HCT116 (cell line): ENCODE measurements at regions not wholly inside any gene's neighbourhood (a gene's known extent, or its start where the extent isn't known, plus 50 kb on each side); places are given as distances from the start of the nearest gene placed in this dataset.

ENCODE experiments used
- ATAC-seq: fragments of 200-7000 bp; cut with Tn5 transposase; 2 replicates; pipeline ENCODE4 v1.9.1; 2020; ENCODE audit warnings: mild to moderate bottlenecking, moderate library complexity
- BruUV-seq: library from RNA; stranded (reverse); fragments of 400-500 nt; replicated peaks from 2 replicates; lab custom pipeline; 2021; lab: Mats Ljungman, UMichigan
- CTCF ChIA-PET: fragments of 300-600 bp; sonication (Branson Sonifier 250); formaldehyde crosslinking; loops from one replicate; lab custom pipeline; 2021; ENCODE audit warnings: antibody characterized with exemption; lab: Charles Lee
- POLR2A ChIA-PET: fragments of 300-600, 350-600 bp; sonication (Branson Sonifier 250); formaldehyde crosslinking; loops from one replicate; lab custom pipeline; 2021; ENCODE audit warnings: antibody characterized with exemption; lab: Charles Lee
- RAD21 ChIA-PET, 2 experiments: fragments of 300-600 bp; sonication (Branson Sonifier 250); formaldehyde crosslinking; loops; one replicate each; lab custom pipeline; 2023; ENCODE audit warnings: low total read pairs in 2 of 2; ENCODE audit not compliant: uncharacterized antibody in 2 of 2, unreplicated experiment in 2 of 2, low non-redundant PET in 1 of 2; lab: Charles Lee
- DNase-seq: peaks from one replicate; pipeline ENCODE4 v3.0.0-alpha.2; 2010; ENCODE audit warnings: low read depth, low spot score
- H2AFZ ChIP-seq: fragments of 200-600 bp; shearing (Covaris generic), sonication (generic); 2 replicates; pipeline ENCODE4 v1.6.1; 2017; ENCODE audit warnings: low read depth, mixed run types, mixed read lengths, antibody characterized with exemption, low read length; ENCODE audit not compliant: poor library complexity, severe bottlenecking
- H3K27ac ChIP-seq: 2 replicates; pipeline ENCODE4 v1.5.1; 2012; ENCODE audit warnings: low read depth, low read length
- H3K27me3 ChIP-seq: fragments of 200-600 bp; sonication (generic); 2 replicates; pipeline ENCODE4 v1.6.1; 2016; ENCODE audit warnings: mixed run types, low read length, mixed read lengths; ENCODE audit not compliant: insufficient read depth
- H3K36me3 ChIP-seq, 2 experiments: fragments of 200-500 bp in 1 of 2; fragments of 200-600 bp in 1 of 2; sonication (Bioruptor generic) in 1 of 2; sonication (generic) in 1 of 2; 2 replicates each; pipeline versions ENCODE4 v1.5.1 to v1.6.1; 2014 to 2016; ENCODE audit warnings: low read length in 2 of 2, inconsistent platforms in 1 of 2, mixed read lengths in 1 of 2, mixed run types in 1 of 2; ENCODE audit not compliant: insufficient read depth in 2 of 2, control insufficient read depth in 1 of 2
- H3K4me1 ChIP-seq, 2 experiments: fragments of 200-600 bp in 1 of 2; sonication (generic) in 1 of 2; 2 replicates each; pipeline versions ENCODE4 v1.5.1 to v1.6.1; 2012 to 2017; ENCODE audit warnings: low read length in 2 of 2, inconsistent platforms in 1 of 2, mild to moderate bottlenecking in 1 of 2, mixed read lengths in 1 of 2, mixed run types in 1 of 2, moderate library complexity in 1 of 2; ENCODE audit not compliant: insufficient read depth in 2 of 2, control insufficient read depth in 1 of 2
- H3K4me2 ChIP-seq: fragments of 200-600 bp; sonication (generic); 2 replicates; pipeline ENCODE4 v1.6.1; 2017; ENCODE audit warnings: mixed run types, low read length, mixed read lengths
- H3K4me3 ChIP-seq, 2 experiments: fragments of 200-600 bp in 1 of 2; sonication (generic) in 1 of 2; replicated peaks in 1 of 2; 2 replicates each; pipeline ENCODE4 v1.5.1; 2011 to 2016; ENCODE audit warnings: low read length in 2 of 2, control low read depth in 1 of 2, low read depth in 1 of 2, mild to moderate bottlenecking in 1 of 2, mixed read lengths in 1 of 2, mixed run types in 1 of 2
- H3K79me2 ChIP-seq: fragments of 200-600 bp; sonication (generic); 2 replicates; pipeline ENCODE4 v1.6.1; 2017; ENCODE audit warnings: mild to moderate bottlenecking, mixed run types, low read length, moderate library complexity, mixed read lengths; ENCODE audit not compliant: insufficient read depth
- H3K9ac ChIP-seq: fragments of 200-600 bp; sonication (generic); 2 replicates; pipeline ENCODE4 v1.6.1; 2016; ENCODE audit warnings: low read length, mixed read lengths
- H3K9me2 ChIP-seq: fragments of 200-600 bp; sonication (generic), shearing (Covaris generic); 2 replicates; pipeline ENCODE4 v1.6.1; 2017; ENCODE audit warnings: mixed run types, mild to moderate bottlenecking, moderate library complexity; ENCODE audit not compliant: insufficient read depth
- H3K9me3 ChIP-seq, 2 experiments: fragments of 200-500 bp in 1 of 2; fragments of 200-600 bp in 1 of 2; sonication (Bioruptor generic) in 1 of 2; sonication (generic) in 1 of 2; 2 replicates each; pipeline ENCODE4 v1.6.1; 2014 to 2017; ENCODE audit warnings: low read length in 2 of 2, mixed read lengths in 2 of 2, inconsistent platforms in 1 of 2, low read depth in 1 of 2, mild to moderate bottlenecking in 1 of 2, mixed run types in 1 of 2, moderate library complexity in 1 of 2; ENCODE audit not compliant: control insufficient read depth in 1 of 2, insufficient read depth in 1 of 2
- H4K20me1 ChIP-seq: fragments of 200-600 bp; sonication (generic), shearing (Covaris generic); 2 replicates; pipeline ENCODE4 v1.6.1; 2017; ENCODE audit warnings: mixed run types, mild to moderate bottlenecking, moderate library complexity; ENCODE audit not compliant: insufficient read depth
- CBX3 ChIP-seq: IDR thresholded peaks from 2 replicates; pipeline ENCODE4 v1.6.1; 2012; ENCODE audit warnings: low read depth
- CEBPB ChIP-seq: IDR thresholded peaks from 2 replicates; pipeline ENCODE4 v1.6.1; 2012; ENCODE audit warnings: low read depth
- CTCF ChIP-seq, 3 experiments: fragments of 200-600 bp in 1 of 3; sonication (generic) in 1 of 3; IDR thresholded peaks in 2 of 3; conservative IDR thresholded peaks in 1 of 3; 2 replicates each; pipeline ENCODE4 v1.5.1; 2012 to 2017; ENCODE audit warnings: low read depth in 2 of 3, low read length in 2 of 3, antibody characterized with exemption in 1 of 3, borderline replicate concordance in 1 of 3, control low read depth in 1 of 3, mild to moderate bottlenecking in 1 of 3, mixed read lengths in 1 of 3, mixed run types in 1 of 3, moderate library complexity in 1 of 3; ENCODE audit not compliant: insufficient read depth in 1 of 3
- EZH2 ChIP-seq: fragments of 200-600 bp; sonication (generic); IDR thresholded peaks from 2 replicates; pipeline ENCODE4 v1.6.1; 2017; ENCODE audit warnings: antibody characterized with exemption, mixed run types
- JUND ChIP-seq: IDR thresholded peaks from 2 replicates; pipeline ENCODE4 v1.6.1; 2012
- POLR2AphosphoS5 ChIP-seq: IDR thresholded peaks from 2 replicates; pipeline ENCODE4 v1.6.1; 2011; ENCODE audit warnings: mild to moderate bottlenecking, low read depth, low read length, moderate library complexity
- RAD21 ChIP-seq: IDR thresholded peaks from 2 replicates; pipeline ENCODE4 v1.6.1; 2012; ENCODE audit warnings: low read depth, mild to moderate bottlenecking
- SP1 ChIP-seq: IDR thresholded peaks from 2 replicates; pipeline ENCODE4 v1.6.1; 2012; ENCODE audit warnings: low read depth
- SRF ChIP-seq: IDR thresholded peaks from 2 replicates; pipeline ENCODE4 v1.6.1; 2012; ENCODE audit warnings: low read depth
- TCF7L2 ChIP-seq: IDR thresholded peaks from 2 replicates; pipeline ENCODE4 v1.7.0; 2011; ENCODE audit warnings: borderline replicate concordance, inconsistent platforms; ENCODE audit not compliant: insufficient read depth, insufficient read length; ENCODE audit errors: extremely low read depth
- YY1 ChIP-seq: IDR thresholded peaks from 2 replicates; pipeline ENCODE4 v1.6.1; 2011; ENCODE audit warnings: low read length, low read depth, moderate library complexity, mild to moderate bottlenecking; ENCODE audit not compliant: insufficient replicate concordance; ENCODE audit errors: extremely low read depth
- ZNF274 ChIP-seq: fragments of 200-500 bp; sonication (Bioruptor generic); IDR thresholded peaks from 2 replicates; pipeline ENCODE4 v1.6.1; 2014; ENCODE audit warnings: mild to moderate bottlenecking, low read depth, low read length, inconsistent platforms
- intact Hi-C: fragments of 100-400 bp; cut with micrococcal nuclease; formaldehyde crosslinking; loops from 2 replicates; pipeline ENCODE4 v1.10.0; 2022
- TF ChIP-seq, protein P1 (sequence below): IDR thresholded peaks from 2 replicates; pipeline ENCODE4 v1.6.1; 2012
- TF ChIP-seq, protein P2 (sequence below): IDR thresholded peaks from 2 replicates; pipeline ENCODE4 v1.6.1; 2012
- TF ChIP-seq, protein P3 (sequence below): IDR thresholded peaks from 2 replicates; pipeline ENCODE4 v1.6.1; 2011; ENCODE audit warnings: mild to moderate bottlenecking, low read length, moderate library complexity; ENCODE audit not compliant: insufficient replicate concordance; ENCODE audit errors: extremely low read depth

- TF ChIP-seq ZNF274 (no peak), CEBPB (no peak), CBX3 (no peak), SRF (no peak), JUND (no peak), RAD21 (no peak)
- TF ChIP-seq, protein P1, sequence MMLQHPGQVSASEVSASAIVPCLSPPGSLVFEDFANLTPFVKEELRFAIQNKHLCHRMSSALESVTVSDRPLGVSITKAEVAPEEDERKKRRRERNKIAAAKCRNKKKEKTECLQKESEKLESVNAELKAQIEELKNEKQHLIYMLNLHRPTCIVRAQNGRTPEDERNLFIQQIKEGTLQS: no peak
- H3K4me2 ChIP-seq: no peak overlapping the region
These were observed 137.0 kb upstream of the SMIM31 start for GRCh38 chr4:164616961-164617360.

GRCh38 chr4:164617426-164617825 lies 136.5 kb upstream of the SMIM31 start:
- Histone ChIP-seq H4K20me1 (no peaks in the 10 kb centered on the region), H3K4me1 (no peaks in the 10 kb centered on the region), H3K27me3 (no peaks in the 10 kb centered on the region), H3K27ac (no peak overlapping the region), H3K9me3 (no peaks in the 10 kb centered on the region), H2AFZ (no peak overlapping the region), H3K9ac (no peak overlapping the region), H3K4me2 (no peak overlapping the region), H3K9me2 (no peaks in the 10 kb centered on the region), H3K79me2 (no peaks in the 10 kb centered on the region), H3K4me3 (no peak overlapping the region), H3K36me3 (no peaks in the 10 kb centered on the region)
- ChIA-PET CTCF (no interaction called here), POLR2A (no interaction called here), RAD21 (no interaction called here)
- no TSS peak for BruUV-seq
- TF ChIP-seq CTCF (IDR thresholded peaks at IDR 0.05 in 2 of 3, conservative IDR thresholded peaks at IDR 0.05 in 1 of 3; ENCODE audit: borderline replicate concordance in 1 of 3, insufficient read depth in 1 of 3, low read depth in 2 of 3, low read length in 2 of 3) (no peak), TCF7L2 (no peak), CEBPB (no peak), SP1 (no peak), POLR2AphosphoS5 (no peak), EZH2 (no peak), YY1 (no peak)
- TF ChIP-seq, protein P2, sequence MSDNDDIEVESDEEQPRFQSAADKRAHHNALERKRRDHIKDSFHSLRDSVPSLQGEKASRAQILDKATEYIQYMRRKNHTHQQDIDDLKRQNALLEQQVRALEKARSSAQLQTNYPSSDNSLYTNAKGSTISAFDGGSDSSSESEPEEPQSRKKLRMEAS: no peak
- TF ChIP-seq, protein P3, sequence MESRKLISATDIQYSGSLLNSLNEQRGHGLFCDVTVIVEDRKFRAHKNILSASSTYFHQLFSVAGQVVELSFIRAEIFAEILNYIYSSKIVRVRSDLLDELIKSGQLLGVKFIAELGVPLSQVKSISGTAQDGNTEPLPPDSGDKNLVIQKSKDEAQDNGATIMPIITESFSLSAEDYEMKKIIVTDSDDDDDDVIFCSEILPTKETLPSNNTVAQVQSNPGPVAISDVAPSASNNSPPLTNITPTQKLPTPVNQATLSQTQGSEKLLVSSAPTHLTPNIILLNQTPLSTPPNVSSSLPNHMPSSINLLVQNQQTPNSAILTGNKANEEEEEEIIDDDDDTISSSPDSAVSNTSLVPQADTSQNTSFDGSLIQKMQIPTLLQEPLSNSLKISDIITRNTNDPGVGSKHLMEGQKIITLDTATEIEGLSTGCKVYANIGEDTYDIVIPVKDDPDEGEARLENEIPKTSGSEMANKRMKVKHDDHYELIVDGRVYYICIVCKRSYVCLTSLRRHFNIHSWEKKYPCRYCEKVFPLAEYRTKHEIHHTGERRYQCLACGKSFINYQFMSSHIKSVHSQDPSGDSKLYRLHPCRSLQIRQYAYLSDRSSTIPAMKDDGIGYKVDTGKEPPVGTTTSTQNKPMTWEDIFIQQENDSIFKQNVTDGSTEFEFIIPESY: no peak
- TF ChIP-seq, protein P1: no peak
- ATAC-seq (no peak), DNase-seq (no peak)
- intact Hi-C loops: no loop called here

More at GRCh38 chr4:164616961-164617360, 137.0 kb upstream of the SMIM31 start:
- BruUV-seq: no TSS peak
- Histone ChIP-seq H3K4me3 (no peak overlapping the region), H3K36me3 (no peaks in the 10 kb centered on the region), H2AFZ (no peak overlapping the region), H3K9ac (no peak overlapping the region), H4K20me1 (no peaks in the 10 kb centered on the region), H3K9me3 (no peaks in the 10 kb centered on the region), H3K27me3 (no peaks in the 10 kb centered on the region), H3K27ac (no peak overlapping the region), H3K4me1 (no peaks in the 10 kb centered on the region), H3K79me2 (no peaks in the 10 kb centered on the region), H3K9me2 (no peaks in the 10 kb centered on the region)
- intact Hi-C loops: no loop called here
- ChIA-PET POLR2A (no interaction called here), CTCF (no interaction called here), RAD21 (no interaction called here)
- ATAC-seq (no peak), DNase-seq (no peak)
